Keratinocyte (primary cell): ENCODE measurements at regions not wholly inside any gene's neighbourhood (a gene's known extent, or its start where the extent isn't known, plus 50 kb on each side); places are given as distances from the start of the nearest gene placed in this dataset.
"Not testable (repeated sequence)": the region's sequence is repeated elsewhere in the genome, so short reads cannot be mapped to it uniquely, and the experiment has no call there.

Source experiments
- CTCF ChIP-seq, 3 experiments: IDR thresholded peaks in 1 of 3; conservative IDR thresholded peaks in 1 of 3; optimal IDR thresholded peaks in 1 of 3; 2 replicates in 2 of 3; 3 replicates in 1 of 3; pipeline versions ENCODE3 to v1.5.1; 2011; ENCODE audit warnings: low read length in 3 of 3, mild to moderate bottlenecking in 3 of 3, moderate library complexity in 2 of 3, control low read depth in 1 of 3, inconsistent platforms in 1 of 3; ENCODE audit not compliant: insufficient read depth in 2 of 3; ENCODE audit errors: extremely low read depth in 1 of 3
- EZH2 ChIP-seq: IDR thresholded peaks from one replicate; pipeline ENCODE4 v1.6.1; 2012; ENCODE audit warnings: inconsistent platforms, mild to moderate bottlenecking, low read length, moderate library complexity

- not testable (repeated sequence) for TF ChIP-seq CTCF (optimal IDR thresholded peaks at IDR 0.05 in 1 of 3, IDR thresholded peaks at IDR 0.05 in 1 of 3, conservative IDR thresholded peaks at IDR 0.05 in 1 of 3; ENCODE audit: extremely low read depth in 1 of 3, insufficient read depth in 2 of 3, low read length in 3 of 3); EZH2
Observed at GRCh38 chr5:169518779-169519178, 64.8 kb upstream of the SPDL1 start.
